Sigmoid colon (tissue), 6 donors: ENCODE measurements at regions not wholly inside any gene's neighbourhood (a gene's known extent, or its start where the extent isn't known, plus 50 kb on each side); places are given as distances from the start of the nearest gene placed in this dataset.

Source experiments
- DNase-seq: peaks from one replicate; pipeline ENCODE4 v3.0.0-alpha.2; 2019
- H3K27ac ChIP-seq, 4 donors: fragments of 200-600 bp; sonication (generic); one replicate each; pipeline ENCODE4 v1.5.1; 2016 to 2019; ENCODE audit warnings: mild to moderate bottlenecking in 1 of 4
- H3K27me3 ChIP-seq, 3 donors: fragments of 200-600 bp; sonication (generic); one replicate each; pipeline ENCODE4 v1.5.1; 2019; ENCODE audit warnings: mild to moderate bottlenecking in 1 of 3
- H3K36me3 ChIP-seq, 4 donors: fragments of 200-600 bp; sonication (generic); one replicate each; pipeline ENCODE4 v1.5.1; 2016 to 2019
- H3K4me1 ChIP-seq, 4 donors: fragments of 200-600 bp; sonication (generic); one replicate each; pipeline ENCODE4 v1.5.1; 2017 to 2019
- H3K4me3 ChIP-seq, 4 donors: fragments of 200-600 bp; sonication (generic); one replicate each; pipeline ENCODE4 v1.5.1; 2017 to 2019; ENCODE audit warnings: mild to moderate bottlenecking in 2 of 4, moderate library complexity in 1 of 4
- H3K9me3 ChIP-seq, 4 donors: fragments of 200-600 bp in 3 of 4; sonication (generic) in 3 of 4; one replicate each; pipeline versions ENCODE4 v1.5.1 to v1.6.1; 2013 to 2019
- CTCF ChIP-seq, 4 experiments: fragments of 450-650 bp in 3 of 4; fragments of 200-600 bp in 1 of 4; IDR thresholded peaks; one replicate each; pipeline ENCODE4 v1.5.1; 2016 to 2019; ENCODE audit warnings: antibody characterized with exemption in 4 of 4, mild to moderate bottlenecking in 3 of 4, moderate library complexity in 2 of 4
- EP300 ChIP-seq, 4 donors: sonication (generic); formaldehyde crosslinking; IDR thresholded peaks; one replicate each; pipeline ENCODE4 v1.6.1; 2017; ENCODE audit warnings: antibody characterized with exemption in 4 of 4
- POLR2A ChIP-seq, 2 donors: fragments of 450-650 bp; IDR thresholded peaks; one replicate each; pipeline ENCODE4 v1.6.1; 2016; ENCODE audit warnings: antibody characterized with exemption in 2 of 2, mild to moderate bottlenecking in 2 of 2, moderate library complexity in 2 of 2
- POLR2AphosphoS5 ChIP-seq, 4 donors: sonication (generic); formaldehyde crosslinking; IDR thresholded peaks; one replicate each; pipeline ENCODE4 v1.6.1; 2017; ENCODE audit warnings: antibody characterized with exemption in 4 of 4
- WGBS, 2 donors: extraction: QIAGEN DNeasy Blood & Tissue Kit; methylation state at CpG; one replicate each; pipeline ENCODE4 v1.1.7; 2013; 5-methylcytosine and 5-hydroxymethylcytosine counted together
- intact Hi-C: fragments of 100-400 bp; cut with DNase I; formaldehyde crosslinking; loops from one replicate; pipeline ENCODE4 v1.15.1; 2023
- donor health status: healthy with polysubstance abuse.
- donor health status: healthy.

GRCh38 chr6:121873595-121873994 is 438.1 kb downstream of the GJA1 start:
- Histone ChIP-seq H3K4me3 (no peak overlapping the region), H3K36me3 (no peaks in the 10 kb centered on the region), H3K27ac (no peak overlapping the region), H3K27me3 (no peaks in the 10 kb centered on the region), H3K4me1 (no peaks in the 10 kb centered on the region), H3K9me3 (no peaks in the 10 kb centered on the region)
- no peak for DNase-seq
- intact Hi-C loops: no loop called here
- WGBS, 2 donors: 33 to 63% methylated on average over 2 of the region's 2 CpGs
- TF ChIP-seq CTCF (IDR thresholded peaks at IDR 0.05): no peak
- TF ChIP-seq POLR2A (IDR thresholded peaks at IDR 0.05): no peak
- TF ChIP-seq POLR2AphosphoS5 (IDR thresholded peaks at IDR 0.05): no peak
- TF ChIP-seq EP300 (IDR thresholded peaks at IDR 0.05): no peak

GRCh38 chr6:121876721-121877120 is 441.3 kb downstream of the GJA1 start:
- TF ChIP-seq CTCF (IDR thresholded peaks at IDR 0.05) (no peak), POLR2A (IDR thresholded peaks at IDR 0.05) (no peak), POLR2AphosphoS5 (IDR thresholded peaks at IDR 0.05) (no peak), EP300 (IDR thresholded peaks at IDR 0.05) (no peak)
- no peak for DNase-seq
- Histone ChIP-seq H3K4me1 (no peaks in the 10 kb centered on the region), H3K27me3 (no peaks in the 10 kb centered on the region), H3K36me3 (no peaks in the 10 kb centered on the region), H3K4me3 (no peak overlapping the region), H3K27ac (no peak overlapping the region), H3K9me3 (no peaks in the 10 kb centered on the region)
- intact Hi-C loops: no loop called here

DNA sequence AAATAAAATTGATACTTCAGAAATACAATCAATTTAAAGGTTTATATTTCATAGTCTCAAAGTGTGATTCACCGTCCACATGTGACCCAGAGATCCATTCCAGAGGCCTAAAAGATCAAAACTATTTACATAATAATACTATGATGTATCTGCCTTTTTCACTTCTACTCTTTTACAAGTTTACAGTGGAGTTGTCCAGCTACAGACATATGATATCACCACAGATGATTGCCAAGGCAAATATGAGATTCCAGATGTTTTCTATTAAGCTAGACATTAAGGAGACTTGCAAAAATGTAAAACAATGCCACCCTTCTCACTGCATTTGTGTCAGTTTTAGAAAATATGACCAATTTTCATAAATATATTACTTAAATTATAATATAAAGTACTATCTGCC is 443.7 kb downstream of the GJA1 start:
- TF ChIP-seq POLR2A (IDR thresholded peaks at IDR 0.05): no peak
- TF ChIP-seq POLR2AphosphoS5 (IDR thresholded peaks at IDR 0.05): no peak
- TF ChIP-seq EP300 (IDR thresholded peaks at IDR 0.05): no peak
- TF ChIP-seq CTCF (IDR thresholded peaks at IDR 0.05): no peak
- no peaks in the 10 kb centered on the region for H3K36me3 ChIP-seq
- DNase-seq: no peak
- H3K27ac ChIP-seq: no peak overlapping the region
- intact Hi-C loops: no loop called here
- H3K9me3 ChIP-seq: no peaks in the 10 kb centered on the region
- no peaks in the 10 kb centered on the region for H3K4me1 ChIP-seq
- 64 to 74% methylated on average over 1 of the region's 1 CpG for WGBS, 2 donors
- H3K27me3 ChIP-seq: no peaks in the 10 kb centered on the region
- no peak overlapping the region for H3K4me3 ChIP-seq

- Histone ChIP-seq H3K27me3 (no peaks in the 10 kb centered on the region), H3K9me3 (no peaks in the 10 kb centered on the region), H3K36me3 (no peaks in the 10 kb centered on the region), H3K4me1 (no peaks in the 10 kb centered on the region), H3K27ac (no peak overlapping the region), H3K4me3 (no peak overlapping the region)
- TF ChIP-seq EP300 (IDR thresholded peaks at IDR 0.05): no peak
- TF ChIP-seq POLR2A (IDR thresholded peaks at IDR 0.05): no peak
- no peak for TF ChIP-seq CTCF (IDR thresholded peaks at IDR 0.05)
- no peak for TF ChIP-seq POLR2AphosphoS5 (IDR thresholded peaks at IDR 0.05)
- intact Hi-C loops: no loop called here
- DNase-seq: no peak
These were observed 445.4 kb downstream of the GJA1 start for GRCh38 chr6:121880831-121881230.

GRCh38 chr6:121881974-121882667 is 446.7 kb downstream of the GJA1 start:
- TF ChIP-seq POLR2AphosphoS5 (IDR thresholded peaks at IDR 0.05) (no peak), CTCF (IDR thresholded peaks at IDR 0.05) (no peak), POLR2A (IDR thresholded peaks at IDR 0.05) (no peak), EP300 (IDR thresholded peaks at IDR 0.05) (no peak)
- 72 to 81% methylated on average over 2 of the region's 2 CpGs for WGBS, 2 donors
- no peak overlapping the region for H3K4me3 ChIP-seq
- H3K27me3 ChIP-seq: no peaks in the 10 kb centered on the region
- H3K36me3 ChIP-seq: no peaks in the 10 kb centered on the region
- no peak for DNase-seq
- no peaks in the 10 kb centered on the region for H3K4me1 ChIP-seq
- intact Hi-C loops: no loop called here
- no peak overlapping the region for H3K27ac ChIP-seq
- H3K9me3 ChIP-seq: no peaks in the 10 kb centered on the region
